Neural progenitor cell (in vitro differentiated cells): ENCODE measurements at regions not wholly inside any gene's neighbourhood (a gene's known extent, or its start where the extent isn't known, plus 50 kb on each side); places are given as distances from the start of the nearest gene placed in this dataset.

Source experiments
- DNase-seq: peaks from one replicate; pipeline ENCODE4 v3.0.0-alpha.2; 2016; ENCODE audit warnings: low spot score
- H2AFZ ChIP-seq: fragments of 200-600 bp; sonication (generic); replicated peaks from 2 replicates; pipeline ENCODE4 v1.6.1; 2016; ENCODE audit warnings: antibody characterized with exemption
- H3F3A ChIP-seq: fragments of 200-600 bp; sonication (generic); 2 replicates; pipeline ENCODE4 v1.6.1; 2016; ENCODE audit warnings: antibody characterized with exemption, low read depth
- H3K27ac ChIP-seq: fragments of 200-600 bp; sonication (generic); 2 replicates; pipeline ENCODE4 v1.5.1; 2016; ENCODE audit warnings: mild to moderate bottlenecking
- H3K27me3 ChIP-seq: fragments of 200-600 bp; sonication (generic); 2 replicates; pipeline ENCODE4 v1.6.1; 2016; ENCODE audit warnings: mild to moderate bottlenecking, moderate library complexity
- H3K36me3 ChIP-seq: fragments of 200-600 bp; sonication (generic); 2 replicates; pipeline ENCODE4 v1.5.1; 2016
- H3K4me1 ChIP-seq: fragments of 200-600 bp; sonication (generic); 2 replicates; pipeline ENCODE4 v1.6.1; 2016; ENCODE audit warnings: mixed run types
- H3K4me2 ChIP-seq: fragments of 200-600 bp; sonication (generic); 2 replicates; pipeline ENCODE4 v1.6.1; 2016
- H3K4me3 ChIP-seq: fragments of 200-600 bp; sonication (generic); 2 replicates; pipeline ENCODE4 v1.5.1; 2016
- H3K79me2 ChIP-seq: fragments of 200-600 bp; sonication (generic); 2 replicates; pipeline ENCODE4 v1.6.1; 2016; ENCODE audit warnings: low read depth
- H3K9ac ChIP-seq: fragments of 200-600 bp; sonication (generic); 2 replicates; pipeline ENCODE4 v1.6.1; 2016
- H3K9me3 ChIP-seq: fragments of 200-600 bp; sonication (generic); 2 replicates; pipeline ENCODE4 v1.5.1; 2016; ENCODE audit warnings: low read depth
- H4K20me1 ChIP-seq: fragments of 200-600 bp; sonication (generic); 2 replicates; pipeline ENCODE4 v1.6.1; 2016; ENCODE audit warnings: low read depth
- H3K27ac Mint-ChIP-seq: 3 replicates; pipeline ENCODE4 v1.8.0; 2021; ENCODE audit warnings: mixed read lengths
- H3K27me3 Mint-ChIP-seq: 2 replicates; pipeline ENCODE4 v1.8.0; 2022; ENCODE audit warnings: low read depth, mild to moderate bottlenecking, inconsistent platforms, moderate library complexity, mixed read lengths; ENCODE audit not compliant: insufficient read depth
- H3K36me3 Mint-ChIP-seq: 3 replicates; pipeline ENCODE4 v1.8.0; 2021; ENCODE audit warnings: mixed read lengths
- H3K4me1 Mint-ChIP-seq: 3 replicates; pipeline ENCODE4 v1.8.0; 2021; ENCODE audit warnings: mixed read lengths
- H3K4me3 Mint-ChIP-seq: 3 replicates; pipeline ENCODE4 v1.8.0; 2021; ENCODE audit warnings: mild to moderate bottlenecking, moderate library complexity, mixed read lengths
- H3K9me3 Mint-ChIP-seq: 3 replicates; pipeline ENCODE4 v1.8.0; 2020; ENCODE audit warnings: mixed read lengths
- CTCF ChIP-seq: fragments of 200-600 bp; sonication (generic); IDR thresholded peaks from 2 replicates; pipeline ENCODE4 v1.5.1; 2017; ENCODE audit warnings: antibody characterized with exemption, mild to moderate bottlenecking
- EZH2 ChIP-seq: fragments of 200-600 bp; sonication (generic); IDR thresholded peaks from 2 replicates; pipeline ENCODE4 v1.6.1; 2017; ENCODE audit warnings: antibody characterized with exemption, mild to moderate bottlenecking, moderate library complexity
- EZH2phosphoT487 ChIP-seq: fragments of 200-600 bp; sonication (generic); IDR thresholded peaks from 2 replicates; pipeline ENCODE4 v1.6.1; 2017; ENCODE audit warnings: antibody characterized with exemption

GRCh38 chr3:110756705-110757104, 314.9 kb upstream of the NECTIN3 start:
- Histone ChIP-seq H3K4me3 (no peak overlapping the region), H3F3A (peaks cover 22% of the 10 kb centered on the region), H3K4me1 (peaks cover 27% of the 10 kb centered on the region), H3K79me2 (no peaks in the 10 kb centered on the region), H2AFZ (no peak overlapping the region), H3K27ac (no peak overlapping the region), H3K27me3 (no peaks in the 10 kb centered on the region), H3K9ac (no peak overlapping the region), H3K9me3 (no peaks in the 10 kb centered on the region), H4K20me1 (no peaks in the 10 kb centered on the region), H3K4me2 (no peak overlapping the region), H3K36me3 (no peaks in the 10 kb centered on the region)
- Mint-ChIP-seq H3K4me3 (no peak overlapping the region), H3K27ac (no peak overlapping the region), H3K9me3 (peaks cover 12% of the 10 kb centered on the region), H3K4me1 (peaks cover 31% of the 10 kb centered on the region), H3K27me3 (peaks cover 2% of the 10 kb centered on the region), H3K36me3 (no peaks in the 10 kb centered on the region)
- DNase-seq: no peak
- no peak for TF ChIP-seq CTCF
- TF ChIP-seq EZH2: no peak
- TF ChIP-seq EZH2phosphoT487: no peak

DNA sequence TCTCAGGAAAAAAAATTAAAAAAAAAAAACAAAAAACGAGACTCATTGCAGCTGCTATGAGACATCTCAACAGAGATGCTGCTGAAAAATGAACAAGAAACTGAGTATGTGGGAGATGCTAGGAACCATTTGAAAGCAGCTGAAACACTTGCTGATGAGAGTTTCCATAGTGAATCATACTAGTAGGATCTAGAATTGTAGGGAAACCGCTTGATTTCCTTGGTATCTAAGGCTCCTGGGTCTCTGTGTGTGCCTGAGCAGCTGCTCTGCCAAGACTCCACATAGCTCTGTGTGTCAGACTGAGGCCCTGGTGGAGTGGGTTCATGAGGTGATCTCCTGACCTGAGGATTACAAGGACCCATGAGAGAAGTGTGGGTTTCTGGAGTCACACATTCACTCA, 313.4 kb upstream of the NECTIN3 start:
- Histone ChIP-seq H3K9ac (no peak overlapping the region), H3F3A (peaks cover 22% of the 10 kb centered on the region), H3K4me2 (no peak overlapping the region), H3K27me3 (no peaks in the 10 kb centered on the region), H3K36me3 (no peaks in the 10 kb centered on the region), H3K4me1 (peaks cover 20% of the 10 kb centered on the region), H3K4me3 (no peak overlapping the region), H4K20me1 (no peaks in the 10 kb centered on the region), H2AFZ (no peak overlapping the region), H3K79me2 (no peaks in the 10 kb centered on the region), H3K9me3 (no peaks in the 10 kb centered on the region), H3K27ac (no peak overlapping the region)
- DNase-seq: no peak
- Mint-ChIP-seq H3K36me3 (no peaks in the 10 kb centered on the region), H3K27ac (no peak overlapping the region), H3K27me3 (peaks cover 2% of the 10 kb centered on the region), H3K9me3 (peaks cover 12% of the 10 kb centered on the region), H3K4me3 (no peak overlapping the region), H3K4me1 (peaks cover 28% of the 10 kb centered on the region)
- TF ChIP-seq EZH2: no peak
- TF ChIP-seq CTCF: no peak
- no peak for TF ChIP-seq EZH2phosphoT487

GRCh38 chr3:110767156-110767555, 304.5 kb upstream of the NECTIN3 start:
- Histone ChIP-seq H3K9ac (no peak overlapping the region), H3K79me2 (no peaks in the 10 kb centered on the region), H4K20me1 (no peaks in the 10 kb centered on the region), H3K4me2 (no peak overlapping the region), H3K36me3 (no peaks in the 10 kb centered on the region), H3K27ac (no peak overlapping the region), H2AFZ (no peak overlapping the region), H3K4me1 (no peaks in the 10 kb centered on the region), H3K9me3 (no peaks in the 10 kb centered on the region), H3F3A (no peaks in the 10 kb centered on the region), H3K27me3 (no peaks in the 10 kb centered on the region), H3K4me3 (no peak overlapping the region)
- peaks cover 6% of the 10 kb centered on the region for H3K36me3 Mint-ChIP-seq
- H3K4me3 Mint-ChIP-seq: no peak overlapping the region
- no peak overlapping the region for H3K27ac Mint-ChIP-seq
- no peaks in the 10 kb centered on the region for H3K4me1 Mint-ChIP-seq
- H3K27me3 Mint-ChIP-seq: peaks cover 5% of the 10 kb centered on the region
- DNase-seq: no peak
- peaks cover 18% of the 10 kb centered on the region for H3K9me3 Mint-ChIP-seq
- TF ChIP-seq CTCF: no peak
- no peak for TF ChIP-seq EZH2phosphoT487
- no peak for TF ChIP-seq EZH2
